ENCODE measurements at regions not wholly inside any gene's neighbourhood (a gene's known extent, or its start where the extent isn't known, plus 50 kb on each side); places are given as distances from the start of the nearest gene placed in this dataset.

DNA sequence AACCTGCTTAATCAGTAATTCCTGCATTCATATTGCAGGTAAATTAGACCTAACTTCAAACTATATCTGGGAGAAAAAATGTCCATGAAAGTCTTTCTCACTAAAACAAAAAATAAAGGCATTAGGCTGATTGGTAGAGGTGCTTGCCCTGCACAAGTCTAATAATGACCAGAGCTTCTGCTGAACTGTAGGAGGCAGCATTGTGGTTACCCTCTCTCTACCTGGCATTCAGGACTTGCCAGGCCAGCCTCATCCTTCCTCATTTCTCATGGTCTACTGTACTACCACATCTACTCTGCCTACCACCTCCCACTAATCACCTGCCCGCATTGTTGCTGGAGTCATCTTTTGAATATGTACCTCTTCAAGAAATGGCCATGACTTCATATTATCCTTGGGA is 60.8 kb upstream of the KRTAP11-1 start:
- Histone ChIP-seq H3F3A (replicated peaks; ENCODE audit: insufficient read depth) (no peaks in the 10 kb centered on the region), H3K4me2 (no peak overlapping the region), H3K9me3 (no peaks in the 10 kb centered on the region), H3K9me2 (no peaks in the 10 kb centered on the region), H3K27me3 (ENCODE audit: insufficient read depth) (no peaks in the 10 kb centered on the region), H3K27ac (ENCODE audit: low read depth in 2 of 2, low read length in 1 of 2) (no peak overlapping the region), H3K9ac (no peak overlapping the region), H4K20me1 (ENCODE audit: insufficient read depth) (no peaks in the 10 kb centered on the region), H3K4me1 (ENCODE audit: control insufficient read depth in 1 of 2, insufficient read depth in 2 of 2, low read depth in 1 of 2, low read length in 1 of 2) (no peaks in the 10 kb centered on the region), H3K36me3 (replicated peaks in 1 of 2; ENCODE audit: control insufficient read depth in 1 of 2, insufficient read depth in 2 of 2, low read length in 1 of 2) (no peaks in the 10 kb centered on the region), H3K79me2 (ENCODE audit: insufficient read depth) (no peaks in the 10 kb centered on the region), H3K4me3 (ENCODE audit: low read depth in 2 of 2, low read length in 1 of 2) (no peak overlapping the region), H2AFZ (ENCODE audit: low read depth) (no peak overlapping the region)
- DNase-seq: no peak
- ChIA-PET CTCF (no interaction called here), POLR2A (no interaction called here)
- 0% methylated on average over 1 of the region's 1 CpG for WGBS (ENCODE audit: low lambda C conversion rate)
- TF ChIP-seq ELF1 (IDR thresholded peaks at IDR 0.05): no peak
- no peak for TF ChIP-seq RXRA (IDR thresholded peaks at IDR 0.05; ENCODE audit: borderline replicate concordance, low read depth)
- TF ChIP-seq, protein P1, sequence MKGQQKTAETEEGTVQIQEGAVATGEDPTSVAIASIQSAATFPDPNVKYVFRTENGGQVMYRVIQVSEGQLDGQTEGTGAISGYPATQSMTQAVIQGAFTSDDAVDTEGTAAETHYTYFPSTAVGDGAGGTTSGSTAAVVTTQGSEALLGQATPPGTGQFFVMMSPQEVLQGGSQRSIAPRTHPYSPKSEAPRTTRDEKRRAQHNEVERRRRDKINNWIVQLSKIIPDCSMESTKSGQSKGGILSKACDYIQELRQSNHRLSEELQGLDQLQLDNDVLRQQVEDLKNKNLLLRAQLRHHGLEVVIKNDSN (IDR thresholded peaks at IDR 0.05; ENCODE audit: borderline replicate concordance, low read depth): no peak

DNA sequence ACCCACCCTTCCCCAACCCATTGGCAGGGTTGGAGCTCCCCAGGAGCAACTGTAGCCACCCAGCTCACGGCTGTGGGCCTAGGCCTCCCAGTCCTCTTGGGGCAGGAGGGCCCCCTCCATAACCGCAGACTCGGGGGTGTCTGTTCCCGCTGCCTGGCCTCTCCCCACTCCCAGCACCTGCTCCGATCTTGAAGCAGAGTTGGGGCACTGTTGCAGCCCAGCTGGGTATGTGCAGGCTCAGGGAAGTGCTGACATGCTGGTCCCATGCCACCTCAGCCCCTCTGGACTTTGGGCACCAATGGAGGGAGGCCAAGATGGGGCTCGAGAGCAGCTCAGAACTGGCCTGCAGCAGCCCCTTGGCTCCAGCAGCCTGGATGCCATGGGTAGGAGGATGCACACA is 54.8 kb upstream of the KRTAP11-1 start:
- no peaks in the 10 kb centered on the region for H3F3A ChIP-seq (replicated peaks; ENCODE audit: insufficient read depth)
- no peak for DNase-seq
- no peaks in the 10 kb centered on the region for H3K4me1 ChIP-seq (ENCODE audit: control insufficient read depth in 1 of 2, insufficient read depth in 2 of 2, low read depth in 1 of 2, low read length in 1 of 2)
- H3K9ac ChIP-seq: no peak overlapping the region
- no peak for TF ChIP-seq POLR2AphosphoS5 (IDR thresholded peaks at IDR 0.05; ENCODE audit: low read depth, low read length)
- no peak for TF ChIP-seq MXI1 (IDR thresholded peaks at IDR 0.05; ENCODE audit: low read depth, low read length)
- no peak for TF ChIP-seq TAF1 (IDR thresholded peaks at IDR 0.05; ENCODE audit: borderline replicate concordance, low read depth, low read length)
- TF ChIP-seq RXRA (IDR thresholded peaks at IDR 0.05; ENCODE audit: borderline replicate concordance, low read depth): no peak
- no peaks in the 10 kb centered on the region for H3K79me2 ChIP-seq (ENCODE audit: insufficient read depth)
- no peaks in the 10 kb centered on the region; the same call in 1 of the 2 replicates for H3K27me3 ChIP-seq (ENCODE audit: insufficient read depth)
- H4K20me1 ChIP-seq (ENCODE audit: insufficient read depth): no peaks in the 10 kb centered on the region
- H3K4me3 ChIP-seq (ENCODE audit: low read depth in 2 of 2, low read length in 1 of 2): no peak overlapping the region
- no peaks in the 10 kb centered on the region for H3K9me3 ChIP-seq
- POLR2A ChIA-PET: no interaction called here
- H3K36me3 ChIP-seq (replicated peaks in 1 of 2; ENCODE audit: control insufficient read depth in 1 of 2, insufficient read depth in 2 of 2, low read length in 1 of 2): no peaks in the 10 kb centered on the region
- no peak overlapping the region for H3K4me2 ChIP-seq
- CTCF ChIA-PET: no interaction called here
- H2AFZ ChIP-seq (ENCODE audit: low read depth): no peak overlapping the region
- 0% methylated on average over 4 of the region's 6 CpGs for WGBS (ENCODE audit: low lambda C conversion rate)
- H3K27ac ChIP-seq (ENCODE audit: low read depth in 2 of 2, low read length in 1 of 2): no peak overlapping the region
- no peaks in the 10 kb centered on the region for H3K9me2 ChIP-seq

DNA sequence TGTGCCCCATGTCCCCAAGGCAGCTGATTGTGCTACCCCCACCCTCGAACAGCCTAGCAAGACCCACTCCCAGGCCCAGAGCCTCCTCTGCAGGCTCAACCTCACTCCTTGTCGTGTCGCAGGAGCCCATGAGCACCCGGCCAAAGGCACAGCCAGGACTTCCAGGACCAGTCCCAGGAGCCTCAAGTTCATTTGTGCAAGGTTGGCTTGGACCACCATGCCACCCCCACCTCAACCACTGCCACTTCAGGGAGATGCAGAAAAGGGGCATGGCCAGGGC is 54.4 kb upstream of the KRTAP11-1 start:
- no peak overlapping the region for H3K9ac ChIP-seq
- WGBS (ENCODE audit: low lambda C conversion rate): 0% methylated on average over 4 of the region's 4 CpGs
- ChIA-PET POLR2A (no interaction called here), CTCF (no interaction called here)
- H3K4me2 ChIP-seq: no peak overlapping the region
- no peaks in the 10 kb centered on the region for H3F3A ChIP-seq (replicated peaks; ENCODE audit: insufficient read depth)
- H4K20me1 ChIP-seq (ENCODE audit: insufficient read depth): no peaks in the 10 kb centered on the region
- H3K27ac ChIP-seq (ENCODE audit: low read depth in 2 of 2, low read length in 1 of 2): no peak overlapping the region
- H3K9me2 ChIP-seq: no peaks in the 10 kb centered on the region
- H3K9me3 ChIP-seq: no peaks in the 10 kb centered on the region
- no peak for DNase-seq
- H3K4me3 ChIP-seq (ENCODE audit: low read depth in 2 of 2, low read length in 1 of 2): no peak overlapping the region
- H3K27me3 ChIP-seq (ENCODE audit: insufficient read depth): no peaks in the 10 kb centered on the region; the same call in 1 of the 2 replicates
- TF ChIP-seq, protein P2, sequence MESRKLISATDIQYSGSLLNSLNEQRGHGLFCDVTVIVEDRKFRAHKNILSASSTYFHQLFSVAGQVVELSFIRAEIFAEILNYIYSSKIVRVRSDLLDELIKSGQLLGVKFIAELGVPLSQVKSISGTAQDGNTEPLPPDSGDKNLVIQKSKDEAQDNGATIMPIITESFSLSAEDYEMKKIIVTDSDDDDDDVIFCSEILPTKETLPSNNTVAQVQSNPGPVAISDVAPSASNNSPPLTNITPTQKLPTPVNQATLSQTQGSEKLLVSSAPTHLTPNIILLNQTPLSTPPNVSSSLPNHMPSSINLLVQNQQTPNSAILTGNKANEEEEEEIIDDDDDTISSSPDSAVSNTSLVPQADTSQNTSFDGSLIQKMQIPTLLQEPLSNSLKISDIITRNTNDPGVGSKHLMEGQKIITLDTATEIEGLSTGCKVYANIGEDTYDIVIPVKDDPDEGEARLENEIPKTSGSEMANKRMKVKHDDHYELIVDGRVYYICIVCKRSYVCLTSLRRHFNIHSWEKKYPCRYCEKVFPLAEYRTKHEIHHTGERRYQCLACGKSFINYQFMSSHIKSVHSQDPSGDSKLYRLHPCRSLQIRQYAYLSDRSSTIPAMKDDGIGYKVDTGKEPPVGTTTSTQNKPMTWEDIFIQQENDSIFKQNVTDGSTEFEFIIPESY (IDR thresholded peaks at IDR 0.05; ENCODE audit: borderline replicate concordance, low read depth): no peak
- TF ChIP-seq RCOR1 (IDR thresholded peaks at IDR 0.05; ENCODE audit: low read length): no peak
- TF ChIP-seq TCF12 (IDR thresholded peaks at IDR 0.05): no peak
- TF ChIP-seq SMC3 (IDR thresholded peaks at IDR 0.05; ENCODE audit: low read depth, low read length): no peak
- TF ChIP-seq, protein P3, sequence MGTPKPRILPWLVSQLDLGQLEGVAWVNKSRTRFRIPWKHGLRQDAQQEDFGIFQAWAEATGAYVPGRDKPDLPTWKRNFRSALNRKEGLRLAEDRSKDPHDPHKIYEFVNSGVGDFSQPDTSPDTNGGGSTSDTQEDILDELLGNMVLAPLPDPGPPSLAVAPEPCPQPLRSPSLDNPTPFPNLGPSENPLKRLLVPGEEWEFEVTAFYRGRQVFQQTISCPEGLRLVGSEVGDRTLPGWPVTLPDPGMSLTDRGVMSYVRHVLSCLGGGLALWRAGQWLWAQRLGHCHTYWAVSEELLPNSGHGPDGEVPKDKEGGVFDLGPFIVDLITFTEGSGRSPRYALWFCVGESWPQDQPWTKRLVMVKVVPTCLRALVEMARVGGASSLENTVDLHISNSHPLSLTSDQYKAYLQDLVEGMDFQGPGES (IDR thresholded peaks at IDR 0.05; ENCODE audit: low read depth, low read length): no peak
- TF ChIP-seq, protein P4, sequence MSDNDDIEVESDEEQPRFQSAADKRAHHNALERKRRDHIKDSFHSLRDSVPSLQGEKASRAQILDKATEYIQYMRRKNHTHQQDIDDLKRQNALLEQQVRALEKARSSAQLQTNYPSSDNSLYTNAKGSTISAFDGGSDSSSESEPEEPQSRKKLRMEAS (IDR thresholded peaks at IDR 0.05; ENCODE audit: low read depth): no peak
- no peak overlapping the region for H2AFZ ChIP-seq (ENCODE audit: low read depth)
- H3K36me3 ChIP-seq (replicated peaks in 1 of 2; ENCODE audit: control insufficient read depth in 1 of 2, insufficient read depth in 2 of 2, low read length in 1 of 2): no peaks in the 10 kb centered on the region
- no peaks in the 10 kb centered on the region for H3K79me2 ChIP-seq (ENCODE audit: insufficient read depth)
- H3K4me1 ChIP-seq (ENCODE audit: control insufficient read depth in 1 of 2, insufficient read depth in 2 of 2, low read depth in 1 of 2, low read length in 1 of 2): no peaks in the 10 kb centered on the region
